ENCODE measurements at regions not wholly inside any gene's neighbourhood (a gene's known extent, or its start where the extent isn't known, plus 50 kb on each side); places are given as distances from the start of the nearest gene placed in this dataset.

DNA sequence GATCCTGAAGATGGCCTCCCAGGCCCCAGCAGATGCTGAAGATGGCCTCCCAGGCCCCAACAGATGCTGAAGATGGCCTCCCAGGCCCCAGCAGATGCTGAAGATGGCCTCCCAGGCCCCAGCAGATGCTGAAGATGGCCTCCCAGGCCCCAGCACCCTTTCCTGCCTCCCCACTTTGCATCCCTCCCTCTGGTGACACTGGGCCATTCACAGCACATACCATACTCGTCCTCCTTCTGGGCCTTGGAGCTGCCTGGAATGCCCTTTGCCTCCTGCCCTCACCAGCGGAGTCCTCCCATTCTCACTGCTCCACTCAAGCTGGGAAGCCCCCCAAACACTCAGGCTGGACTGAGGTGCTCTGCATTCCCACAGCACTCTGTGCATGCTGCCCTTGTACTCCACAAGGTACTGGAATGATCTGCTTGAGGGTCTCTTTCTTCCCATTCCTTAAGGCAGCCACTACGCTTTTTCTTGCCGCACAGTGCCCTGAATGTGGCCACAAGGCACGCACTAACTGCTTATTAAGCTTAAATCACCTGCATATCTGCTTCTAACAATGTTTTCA, 550.0 kb downstream of the BNC2 start:
- no peak overlapping the region for H3K9ac ChIP-seq
- no peak overlapping the region for H3K4me3 Mint-ChIP-seq
- H3K36me3 ChIP-seq, result no peaks in the 10 kb centered on the region
- H3K4me1 Mint-ChIP-seq, result peaks cover 56% of the 10 kb centered on the region
- peaks cover 3% of the 10 kb centered on the region for H3K9me3 Mint-ChIP-seq
- H3K4me2 ChIP-seq, result no peak overlapping the region
- no peaks in the 10 kb centered on the region for H3K79me2 ChIP-seq (ENCODE audit: low read depth)
- peaks cover 11% of the 10 kb centered on the region for H3K27me3 Mint-ChIP-seq (ENCODE audit: insufficient read depth, low read depth)
- TF ChIP-seq EZH2phosphoT487 (IDR thresholded peaks at IDR 0.05) (no peak), EZH2 (IDR thresholded peaks at IDR 0.05) (no peak)
- TF ChIP-seq, protein P1, sequence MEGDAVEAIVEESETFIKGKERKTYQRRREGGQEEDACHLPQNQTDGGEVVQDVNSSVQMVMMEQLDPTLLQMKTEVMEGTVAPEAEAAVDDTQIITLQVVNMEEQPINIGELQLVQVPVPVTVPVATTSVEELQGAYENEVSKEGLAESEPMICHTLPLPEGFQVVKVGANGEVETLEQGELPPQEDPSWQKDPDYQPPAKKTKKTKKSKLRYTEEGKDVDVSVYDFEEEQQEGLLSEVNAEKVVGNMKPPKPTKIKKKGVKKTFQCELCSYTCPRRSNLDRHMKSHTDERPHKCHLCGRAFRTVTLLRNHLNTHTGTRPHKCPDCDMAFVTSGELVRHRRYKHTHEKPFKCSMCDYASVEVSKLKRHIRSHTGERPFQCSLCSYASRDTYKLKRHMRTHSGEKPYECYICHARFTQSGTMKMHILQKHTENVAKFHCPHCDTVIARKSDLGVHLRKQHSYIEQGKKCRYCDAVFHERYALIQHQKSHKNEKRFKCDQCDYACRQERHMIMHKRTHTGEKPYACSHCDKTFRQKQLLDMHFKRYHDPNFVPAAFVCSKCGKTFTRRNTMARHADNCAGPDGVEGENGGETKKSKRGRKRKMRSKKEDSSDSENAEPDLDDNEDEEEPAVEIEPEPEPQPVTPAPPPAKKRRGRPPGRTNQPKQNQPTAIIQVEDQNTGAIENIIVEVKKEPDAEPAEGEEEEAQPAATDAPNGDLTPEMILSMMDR (IDR thresholded peaks at IDR 0.05), result no peak
- no peaks in the 10 kb centered on the region for H3K9me3 ChIP-seq (ENCODE audit: low read depth)
- H3K27me3 ChIP-seq, result no peaks in the 10 kb centered on the region
- H3F3A ChIP-seq (ENCODE audit: low read depth), result no peaks in the 10 kb centered on the region
- no peak overlapping the region for H3K27ac Mint-ChIP-seq
- H2AFZ ChIP-seq (replicated peaks), result no peak overlapping the region
- H4K20me1 ChIP-seq (ENCODE audit: low read depth), result no peaks in the 10 kb centered on the region
- no peak for DNase-seq (ENCODE audit: low spot score)
- H3K4me1 ChIP-seq, result peaks cover 3% of the 10 kb centered on the region
- no peak overlapping the region for H3K27ac ChIP-seq
- H3K36me3 Mint-ChIP-seq, result peaks cover 3% of the 10 kb centered on the region
- no peak overlapping the region for H3K4me3 ChIP-seq

DNA sequence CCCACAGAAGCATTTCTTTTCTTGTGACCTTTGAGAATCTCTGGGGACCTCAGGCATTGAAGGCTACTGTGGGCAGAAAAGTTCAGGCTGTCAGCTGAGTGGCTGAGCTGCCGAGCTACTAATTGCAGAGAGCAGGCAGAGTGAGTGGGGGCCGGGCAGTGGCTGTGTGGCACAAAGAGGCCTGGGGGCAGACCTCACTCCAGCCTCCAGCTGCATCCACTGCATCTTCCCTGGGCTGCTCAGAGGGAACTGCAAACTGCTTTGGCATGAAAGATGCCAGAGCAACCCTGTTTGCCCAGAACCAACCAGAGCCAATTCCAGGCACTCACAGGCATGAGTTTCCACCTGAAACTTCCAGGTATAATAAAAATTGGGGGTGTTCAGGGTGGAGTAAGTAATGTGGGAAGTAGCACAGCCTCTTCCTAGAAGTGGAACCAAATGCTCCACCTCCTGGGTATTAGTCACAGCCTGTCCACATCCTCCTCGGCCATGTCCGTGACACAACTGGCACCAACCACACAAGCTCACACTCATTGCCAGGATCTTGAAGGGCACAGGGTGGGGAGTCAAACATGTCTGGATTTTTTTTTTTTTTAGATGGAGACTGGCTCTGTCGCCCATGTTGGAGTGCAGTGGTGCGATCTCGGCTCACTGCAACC, 548.9 kb downstream of the BNC2 start:
- no peak overlapping the region for H3K4me3 ChIP-seq
- H3K27me3 Mint-ChIP-seq (ENCODE audit: insufficient read depth, low read depth), result peaks cover 13% of the 10 kb centered on the region
- DNase-seq (ENCODE audit: low spot score), result peak; percentile 32
- no peaks in the 10 kb centered on the region for H3K9me3 ChIP-seq (ENCODE audit: low read depth)
- no peaks in the 10 kb centered on the region for H4K20me1 ChIP-seq (ENCODE audit: low read depth)
- H3K36me3 ChIP-seq, result no peaks in the 10 kb centered on the region
- H3K27me3 ChIP-seq, result no peaks in the 10 kb centered on the region
- peaks cover 3% of the 10 kb centered on the region for H3K9me3 Mint-ChIP-seq
- H3K4me1 ChIP-seq, result peaks cover 3% of the 10 kb centered on the region
- H3F3A ChIP-seq (ENCODE audit: low read depth), result no peaks in the 10 kb centered on the region
- no peak overlapping the region for H3K4me2 ChIP-seq
- H3K27ac ChIP-seq, result no peak overlapping the region
- H3K79me2 ChIP-seq (ENCODE audit: low read depth), result no peaks in the 10 kb centered on the region
- no peak for TF ChIP-seq EZH2 (IDR thresholded peaks at IDR 0.05)
- no peak for TF ChIP-seq EZH2phosphoT487 (IDR thresholded peaks at IDR 0.05)
- TF ChIP-seq, protein P1 (IDR thresholded peaks at IDR 0.05), result no peak
- H3K4me1 Mint-ChIP-seq, result peaks cover 49% of the 10 kb centered on the region
- H3K4me3 Mint-ChIP-seq, result no peak overlapping the region
- no peak overlapping the region for H2AFZ ChIP-seq (replicated peaks)
- peaks cover 3% of the 10 kb centered on the region for H3K36me3 Mint-ChIP-seq
- H3K27ac Mint-ChIP-seq, result peak overlapping the region; percentile 87
- H3K9ac ChIP-seq, result no peak overlapping the region

DNA sequence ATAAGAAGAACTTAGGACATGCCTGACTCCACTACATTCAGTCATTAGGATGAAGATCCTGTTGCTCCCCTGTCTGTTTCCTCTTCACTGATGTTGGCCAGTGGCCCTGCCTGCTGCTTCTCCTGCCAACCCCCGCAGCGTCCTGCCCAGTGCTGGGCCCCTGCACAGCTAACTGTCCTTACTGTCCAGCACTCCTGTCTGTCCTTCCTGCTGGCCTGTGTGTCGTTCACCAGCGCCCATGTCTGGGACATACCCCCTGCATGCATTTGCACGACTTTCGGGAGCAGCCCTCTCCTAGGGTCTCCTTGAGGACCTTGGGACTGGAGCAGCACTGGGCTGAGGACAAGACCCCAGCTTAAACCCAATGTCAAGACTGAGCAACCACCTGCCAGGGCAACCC, 547.6 kb downstream of the BNC2 start:
- peaks cover 49% of the 10 kb centered on the region for H3K4me1 Mint-ChIP-seq
- peaks cover 3% of the 10 kb centered on the region for H3K9me3 Mint-ChIP-seq
- Histone ChIP-seq H3K36me3 (no peaks in the 10 kb centered on the region), H4K20me1 (ENCODE audit: low read depth) (no peaks in the 10 kb centered on the region), H3K4me2 (no peak overlapping the region), H3K4me3 (no peak overlapping the region), H3K9ac (no peak overlapping the region), H3K27ac (no peak overlapping the region), H3K27me3 (no peaks in the 10 kb centered on the region), H3F3A (ENCODE audit: low read depth) (no peaks in the 10 kb centered on the region), H2AFZ (replicated peaks) (no peak overlapping the region), H3K9me3 (ENCODE audit: low read depth) (no peaks in the 10 kb centered on the region), H3K4me1 (peaks cover 3% of the 10 kb centered on the region), H3K79me2 (ENCODE audit: low read depth) (no peaks in the 10 kb centered on the region)
- no peak for TF ChIP-seq EZH2 (IDR thresholded peaks at IDR 0.05)
- TF ChIP-seq EZH2phosphoT487 (IDR thresholded peaks at IDR 0.05), result no peak
- TF ChIP-seq, protein P1 (IDR thresholded peaks at IDR 0.05), result no peak
- DNase-seq (ENCODE audit: low spot score), result no peak
- H3K4me3 Mint-ChIP-seq, result peak overlapping the region; percentile 14
- peaks cover 10% of the 10 kb centered on the region for H3K27me3 Mint-ChIP-seq (ENCODE audit: insufficient read depth, low read depth)
- H3K27ac Mint-ChIP-seq, result no peak overlapping the region
- H3K36me3 Mint-ChIP-seq, result peaks cover 3% of the 10 kb centered on the region
